Keratinocyte (primary cell): ENCODE measurements at regions not wholly inside any gene's neighbourhood (a gene's known extent, or its start where the extent isn't known, plus 50 kb on each side); places are given as distances from the start of the nearest gene placed in this dataset.

Source experiments
- DNase-seq: peaks from one replicate; pipeline ENCODE4 v3.0.0-alpha.2; 2011; ENCODE audit warnings: low read depth, missing footprints, low spot score
- FAIRE-seq: peaks from 2 replicates; lab custom pipeline; 2011; peaks lifted over from hg19 to GRCh38; lab: Jason Lieb, UNC
- H2AFZ ChIP-seq: 2 replicates; pipeline ENCODE4 v1.6.0; 2012; ENCODE audit warnings: low read length, control low read depth, inconsistent platforms; ENCODE audit not compliant: control insufficient read depth
- H3K27ac ChIP-seq: 2 replicates; pipeline ENCODE4 v1.5.1; 2011; ENCODE audit warnings: low read length; ENCODE audit not compliant: control insufficient read depth, insufficient read depth
- H3K27me3 ChIP-seq: 3 replicates; pipeline ENCODE4 v1.6.0; 2011; ENCODE audit warnings: low read length; ENCODE audit not compliant: control insufficient read depth, insufficient read depth; ENCODE audit errors: extremely low read depth
- H3K36me3 ChIP-seq, 2 experiments: 2 replicates in 1 of 2; 3 replicates in 1 of 2; pipeline ENCODE4 v1.5.1; 2011; ENCODE audit warnings: low read length in 2 of 2, mild to moderate bottlenecking in 1 of 2; ENCODE audit not compliant: control insufficient read depth in 2 of 2, insufficient read depth in 2 of 2; ENCODE audit errors: extremely low read depth in 1 of 2
- H3K4me1 ChIP-seq: 3 replicates; pipeline ENCODE4 v1.5.1; 2011; ENCODE audit warnings: low read length; ENCODE audit not compliant: control insufficient read depth, insufficient read depth; ENCODE audit errors: extremely low read depth
- H3K4me2 ChIP-seq: 3 replicates; pipeline ENCODE4 v1.6.0; 2011; ENCODE audit warnings: low read depth, low read length; ENCODE audit not compliant: control insufficient read depth, insufficient read depth; ENCODE audit errors: extremely low read depth
- H3K4me3 ChIP-seq, 3 experiments: fragments of 200-600 bp in 1 of 3; sonication (generic) in 1 of 3; 2 replicates in 2 of 3; 3 replicates in 1 of 3; pipeline ENCODE4 v1.5.1; 2011 to 2016; ENCODE audit warnings: low read length in 3 of 3, mild to moderate bottlenecking in 3 of 3, control low read depth in 2 of 3, inconsistent platforms in 1 of 3, low read depth in 1 of 3, mixed read lengths in 1 of 3, mixed run types in 1 of 3, moderate library complexity in 1 of 3; ENCODE audit not compliant: control insufficient read depth in 2 of 3, insufficient read depth in 2 of 3; ENCODE audit errors: extremely low read depth in 1 of 3
- H3K79me2 ChIP-seq: 2 replicates; pipeline ENCODE4 v1.6.0; 2012; ENCODE audit warnings: low read length; ENCODE audit not compliant: control insufficient read depth, insufficient read depth
- H3K9ac ChIP-seq: 3 replicates; pipeline ENCODE4 v1.6.0; 2011; ENCODE audit warnings: low read length; ENCODE audit not compliant: control insufficient read depth, insufficient read depth; ENCODE audit errors: extremely low read depth
- H3K9me1 ChIP-seq: 3 replicates; pipeline ENCODE4 v1.6.0; 2011; ENCODE audit warnings: low read length; ENCODE audit not compliant: control insufficient read depth, insufficient read depth; ENCODE audit errors: extremely low read depth
- H3K9me3 ChIP-seq: 2 replicates; pipeline ENCODE4 v1.5.1; 2012; ENCODE audit warnings: low read depth, low read length; ENCODE audit not compliant: control insufficient read depth
- H4K20me1 ChIP-seq: 3 replicates; pipeline ENCODE4 v1.6.0; 2011; ENCODE audit warnings: low read length; ENCODE audit not compliant: control insufficient read depth, insufficient read depth; ENCODE audit errors: extremely low read depth
- EZH2 ChIP-seq: IDR thresholded peaks from one replicate; pipeline ENCODE4 v1.6.1; 2012; ENCODE audit warnings: inconsistent platforms, mild to moderate bottlenecking, low read length, moderate library complexity
- dilution Hi-C: fragments of 300-500 bp; cut with MboI; formaldehyde crosslinking; loops from one replicate; pipeline ENCODE4 v1.7.0; 2020; ENCODE audit warnings: low sequenced_read_pairs; ENCODE audit not compliant: extremely low pct_ligation_motif_present
- TF ChIP-seq, protein P1 (sequence below), 3 experiments: IDR thresholded peaks in 1 of 3; conservative IDR thresholded peaks in 1 of 3; optimal IDR thresholded peaks in 1 of 3; 2 replicates in 2 of 3; 3 replicates in 1 of 3; pipeline versions ENCODE3 to v1.5.1; 2011; ENCODE audit warnings: low read length in 3 of 3, mild to moderate bottlenecking in 3 of 3, moderate library complexity in 2 of 3, control low read depth in 1 of 3, inconsistent platforms in 1 of 3; ENCODE audit not compliant: insufficient read depth in 2 of 3; ENCODE audit errors: extremely low read depth in 1 of 3

GRCh38 chr20:40451552-40451951 is 237.5 kb downstream of the MAFB start:
- no peak for FAIRE-seq
- Histone ChIP-seq H3K4me3 (no peak overlapping the region), H3K4me2 (no peak overlapping the region), H3K27me3 (no peaks in the 10 kb centered on the region), H3K9me3 (no peaks in the 10 kb centered on the region), H3K79me2 (no peaks in the 10 kb centered on the region), H4K20me1 (no peaks in the 10 kb centered on the region), H3K9ac (no peak overlapping the region), H3K27ac (no peak overlapping the region), H3K4me1 (no peaks in the 10 kb centered on the region), H3K9me1 (no peaks in the 10 kb centered on the region), H3K36me3 (no peaks in the 10 kb centered on the region), H2AFZ (no peak overlapping the region)
- dilution Hi-C loops, result no loop called here
- TF ChIP-seq, protein P1, sequence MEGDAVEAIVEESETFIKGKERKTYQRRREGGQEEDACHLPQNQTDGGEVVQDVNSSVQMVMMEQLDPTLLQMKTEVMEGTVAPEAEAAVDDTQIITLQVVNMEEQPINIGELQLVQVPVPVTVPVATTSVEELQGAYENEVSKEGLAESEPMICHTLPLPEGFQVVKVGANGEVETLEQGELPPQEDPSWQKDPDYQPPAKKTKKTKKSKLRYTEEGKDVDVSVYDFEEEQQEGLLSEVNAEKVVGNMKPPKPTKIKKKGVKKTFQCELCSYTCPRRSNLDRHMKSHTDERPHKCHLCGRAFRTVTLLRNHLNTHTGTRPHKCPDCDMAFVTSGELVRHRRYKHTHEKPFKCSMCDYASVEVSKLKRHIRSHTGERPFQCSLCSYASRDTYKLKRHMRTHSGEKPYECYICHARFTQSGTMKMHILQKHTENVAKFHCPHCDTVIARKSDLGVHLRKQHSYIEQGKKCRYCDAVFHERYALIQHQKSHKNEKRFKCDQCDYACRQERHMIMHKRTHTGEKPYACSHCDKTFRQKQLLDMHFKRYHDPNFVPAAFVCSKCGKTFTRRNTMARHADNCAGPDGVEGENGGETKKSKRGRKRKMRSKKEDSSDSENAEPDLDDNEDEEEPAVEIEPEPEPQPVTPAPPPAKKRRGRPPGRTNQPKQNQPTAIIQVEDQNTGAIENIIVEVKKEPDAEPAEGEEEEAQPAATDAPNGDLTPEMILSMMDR (optimal IDR thresholded peaks at IDR 0.05 in 1 of 3, IDR thresholded peaks at IDR 0.05 in 1 of 3, conservative IDR thresholded peaks at IDR 0.05 in 1 of 3; ENCODE audit: extremely low read depth in 1 of 3, insufficient read depth in 2 of 3, low read length in 3 of 3), result no peak
- TF ChIP-seq EZH2, result no peak
- DNase-seq, result no peak

- Histone ChIP-seq H3K4me1 (no peaks in the 10 kb centered on the region), H3K79me2 (no peaks in the 10 kb centered on the region), H3K27me3 (no peaks in the 10 kb centered on the region), H3K36me3 (no peaks in the 10 kb centered on the region), H2AFZ (no peak overlapping the region), H4K20me1 (no peaks in the 10 kb centered on the region), H3K9ac (no peak overlapping the region), H3K4me3 (no peak overlapping the region), H3K9me3 (no peaks in the 10 kb centered on the region), H3K4me2 (no peak overlapping the region), H3K9me1 (no peaks in the 10 kb centered on the region), H3K27ac (no peak overlapping the region)
- no peak for DNase-seq
- FAIRE-seq, result no peak
- dilution Hi-C loops, result no loop called here
- TF ChIP-seq EZH2, result no peak
- TF ChIP-seq, protein P1 (optimal IDR thresholded peaks at IDR 0.05 in 1 of 3, IDR thresholded peaks at IDR 0.05 in 1 of 3, conservative IDR thresholded peaks at IDR 0.05 in 1 of 3; ENCODE audit: extremely low read depth in 1 of 3, insufficient read depth in 2 of 3, low read length in 3 of 3), result no peak
Observed at GRCh38 chr20:40449974-40450616, 238.9 kb downstream of the MAFB start.
